ENCODE measurements at regions not wholly inside any gene's neighbourhood (a gene's known extent, or its start where the extent isn't known, plus 50 kb on each side); places are given as distances from the start of the nearest gene placed in this dataset.
"Not testable (repeated sequence)": the region's sequence is repeated elsewhere in the genome, so short reads cannot be mapped to it uniquely, and the experiment has no call there.

DNA sequence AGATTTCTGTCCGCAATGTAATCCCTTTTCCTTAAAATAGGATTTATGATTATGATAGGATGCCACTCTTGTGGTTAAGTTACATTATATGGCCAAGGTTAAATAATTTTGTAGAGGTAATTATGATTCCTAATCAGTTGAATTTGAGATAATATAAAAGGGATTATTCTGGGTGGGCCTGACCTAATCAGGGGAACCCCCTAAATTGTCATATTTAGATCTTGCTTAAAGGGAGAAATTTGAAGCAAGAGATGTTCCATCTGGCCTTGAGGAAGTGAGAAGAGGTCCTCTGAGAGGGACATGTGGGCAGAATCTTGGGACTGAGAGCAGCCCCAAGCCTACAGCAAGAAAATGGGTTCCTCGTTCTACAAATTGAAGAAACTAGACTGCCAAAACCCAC lies 1550.1 kb upstream of the TENM4 start:
- no peak for DNase-seq

DNA sequence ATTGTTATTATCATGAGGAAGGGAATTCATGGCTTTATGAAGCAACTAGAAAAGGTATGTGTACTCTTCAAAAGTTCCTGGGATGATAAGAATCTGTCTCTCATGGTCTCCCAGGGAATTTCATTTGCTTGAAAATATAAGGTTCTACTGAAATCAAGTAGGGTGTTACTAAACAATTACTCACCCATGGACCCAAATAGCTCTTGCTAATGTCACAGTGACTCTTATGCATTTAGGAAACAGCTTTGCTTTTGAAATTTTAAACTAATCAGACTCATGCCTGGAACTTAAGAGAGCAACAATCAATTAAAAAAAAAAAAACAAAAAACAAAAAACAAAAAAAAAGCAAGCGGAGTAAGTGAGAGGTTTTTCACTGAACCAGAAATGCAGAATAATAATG lies 1546.3 kb upstream of the TENM4 start:
- no peak for DNase-seq

DNA sequence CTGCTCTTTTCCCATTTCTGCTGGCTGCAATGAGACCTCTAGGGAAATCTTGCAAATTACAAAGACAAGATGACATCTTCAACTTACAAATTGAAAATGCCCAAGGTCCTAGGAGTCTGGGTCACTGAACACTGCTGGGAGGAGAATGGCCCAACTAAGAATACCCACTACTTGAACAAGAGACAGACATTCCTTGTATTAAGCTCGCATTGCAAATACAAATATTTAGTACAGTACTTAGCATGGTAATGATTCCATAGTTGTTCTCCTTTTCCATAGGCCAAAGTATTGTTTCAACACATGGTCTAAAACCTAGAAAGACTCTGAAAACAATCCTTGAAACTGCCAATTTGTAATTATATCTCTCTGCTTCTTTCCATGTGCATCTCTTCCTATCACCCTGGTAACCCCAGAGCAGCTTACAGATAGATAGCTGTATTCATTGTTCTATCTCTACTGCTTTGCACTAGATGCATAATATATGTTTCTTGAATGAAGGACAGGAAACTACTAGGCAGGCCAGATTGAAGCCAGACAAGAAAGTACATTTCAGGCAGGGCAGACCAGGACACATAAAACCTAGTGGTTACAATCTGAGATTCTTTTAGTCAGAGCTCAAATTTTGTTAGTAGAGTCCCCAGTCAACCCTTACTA lies 1545.7 kb upstream of the TENM4 start:
- no peak for DNase-seq

DNA sequence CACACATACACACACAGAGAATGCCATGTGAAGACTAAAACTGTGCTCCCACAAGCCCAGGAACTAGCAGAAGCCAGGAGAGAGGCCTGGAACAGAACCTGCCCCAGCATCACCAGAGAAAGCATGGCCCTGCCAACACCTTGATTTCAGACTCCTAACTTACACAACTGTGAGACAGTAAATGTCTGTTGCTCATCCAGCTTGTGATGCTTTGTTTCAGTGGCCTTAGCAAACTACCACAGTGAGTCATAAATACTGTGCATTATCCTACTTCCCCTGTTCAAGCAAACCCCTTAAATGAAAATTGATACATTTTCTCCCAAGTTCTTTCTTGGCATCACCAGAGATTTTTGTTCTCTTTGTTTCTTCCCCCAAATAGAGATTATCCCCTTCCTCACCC lies 1539.4 kb upstream of the TENM4 start:
- DNase-seq = no peak

DNA sequence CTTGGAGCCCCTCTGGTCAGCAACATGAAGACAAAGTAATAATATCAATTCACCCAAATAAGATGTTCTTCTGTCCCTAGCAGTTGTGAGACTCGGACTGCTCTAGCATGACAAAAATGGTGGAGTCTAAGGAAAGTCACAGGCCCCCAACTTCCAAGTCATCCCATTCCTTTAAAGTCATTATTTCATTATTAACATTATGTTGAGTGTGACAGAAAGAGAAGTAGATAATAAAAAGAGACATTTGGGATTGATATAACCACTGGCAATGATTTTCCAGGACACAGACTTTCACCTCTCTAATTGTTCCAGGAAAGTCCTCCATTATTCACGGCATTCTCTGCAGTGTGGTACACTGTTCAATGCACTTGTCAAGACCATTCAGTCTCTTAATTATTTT lies 1533.0 kb upstream of the TENM4 start:
- DNase-seq = no peak

DNA sequence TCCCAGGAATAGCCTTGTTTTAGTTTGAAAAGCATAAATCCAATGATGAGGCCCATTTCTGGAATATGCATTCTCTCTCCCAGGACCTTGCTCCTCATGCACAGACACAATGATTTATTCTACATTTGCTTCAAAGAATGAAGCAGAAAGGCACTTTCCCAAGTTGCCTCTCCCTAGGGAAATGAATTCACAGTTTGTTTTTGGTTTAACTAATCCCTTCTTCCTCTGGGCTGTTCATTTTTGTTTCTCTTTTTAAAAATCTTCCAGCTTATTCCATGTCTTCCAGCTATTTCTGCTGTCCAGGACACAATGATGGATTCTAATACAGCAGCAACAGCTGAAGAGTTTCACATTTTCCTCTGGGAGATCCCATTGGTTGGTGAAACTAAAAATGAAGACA lies 1529.2 kb upstream of the TENM4 start:
- no peak for DNase-seq

DNA sequence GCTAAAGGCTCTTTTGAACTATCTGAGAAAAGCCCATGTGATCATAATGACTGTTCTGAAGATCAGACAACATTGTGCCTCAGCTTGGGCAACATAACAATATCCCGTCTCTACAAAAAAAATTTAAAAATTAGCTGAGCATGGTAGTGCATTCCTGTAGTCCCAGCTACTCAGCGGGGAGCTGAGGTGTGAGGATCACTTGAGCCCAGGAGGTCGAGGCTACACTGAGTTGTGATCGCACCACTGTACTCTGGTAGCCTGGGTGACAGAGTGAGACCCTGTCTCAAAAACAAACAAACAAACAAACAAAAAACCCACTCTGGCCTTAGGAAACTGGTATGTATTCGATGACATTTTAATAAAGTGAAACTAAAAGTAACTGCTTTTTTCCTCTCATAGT lies 1526.8 kb upstream of the TENM4 start:
- no peak for DNase-seq

DNA sequence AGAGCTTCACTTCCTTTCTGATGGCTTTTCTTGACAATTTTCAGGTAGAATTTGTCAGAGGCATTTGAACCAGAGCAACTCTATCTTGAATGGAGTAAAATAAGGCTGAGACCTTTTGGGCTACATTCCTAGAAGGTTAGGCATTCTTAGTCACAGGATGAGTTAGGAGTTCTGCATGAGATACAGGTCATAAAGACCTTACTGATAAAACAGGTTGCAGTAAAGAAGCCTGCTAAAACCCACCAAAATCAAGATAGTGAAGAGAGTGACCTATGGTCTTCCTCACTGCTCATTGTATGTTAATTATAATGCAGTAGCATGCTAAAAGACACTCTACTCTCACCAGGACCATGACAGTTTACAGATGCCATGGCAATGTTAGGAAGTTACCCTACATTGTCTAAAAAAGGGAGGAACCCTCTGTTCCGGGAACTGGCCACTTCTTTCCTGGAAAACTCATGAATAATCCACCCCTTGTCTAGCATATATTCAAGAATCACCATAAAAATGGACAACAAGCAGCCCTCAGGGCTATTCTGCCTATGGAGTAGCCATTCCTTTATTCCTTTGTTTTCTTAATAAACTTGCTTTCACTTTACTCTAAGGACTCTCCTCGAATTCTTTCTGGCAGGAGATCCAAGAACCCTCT lies 1519.7 kb upstream of the TENM4 start:
- no peak for DNase-seq

DNA sequence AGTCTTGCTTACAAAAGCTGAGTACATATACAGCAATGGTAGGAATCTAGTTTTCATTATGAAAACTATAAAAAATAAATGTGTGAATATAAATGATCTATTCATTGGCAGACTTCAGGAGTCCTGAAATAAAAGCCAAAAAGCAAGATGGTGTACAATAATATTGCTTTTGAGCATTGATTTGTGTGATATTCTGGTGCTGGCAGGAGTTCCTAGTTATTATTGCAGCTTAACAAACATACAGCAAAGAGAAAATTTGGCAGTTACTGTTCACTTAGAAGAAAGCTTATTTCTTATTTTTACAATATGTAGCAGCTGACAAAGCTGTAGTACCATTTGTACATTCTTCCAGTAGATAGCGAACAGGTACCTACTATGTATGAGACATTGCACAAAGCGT lies 1518.9 kb upstream of the TENM4 start:
- DNase-seq = no peak

DNA sequence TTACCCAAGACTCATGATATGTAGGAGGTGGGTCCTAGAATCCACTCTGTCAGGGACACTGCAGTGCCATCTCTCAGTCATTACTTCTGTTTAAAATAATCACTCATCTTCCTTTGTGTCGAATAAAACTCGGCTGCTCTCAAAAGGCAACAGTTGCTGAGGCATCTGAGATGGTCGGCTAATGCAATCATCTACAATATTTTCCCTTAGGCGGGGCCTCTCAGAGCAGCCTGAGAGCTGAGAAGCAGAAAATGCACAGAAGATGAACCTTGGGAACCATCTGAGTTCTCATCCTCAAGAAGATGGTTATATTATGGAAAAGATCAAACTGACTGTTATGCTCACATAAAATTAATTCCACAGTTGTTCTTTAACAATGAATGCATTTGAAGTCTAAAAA lies 1518.2 kb upstream of the TENM4 start:
- no peak for DNase-seq

DNA sequence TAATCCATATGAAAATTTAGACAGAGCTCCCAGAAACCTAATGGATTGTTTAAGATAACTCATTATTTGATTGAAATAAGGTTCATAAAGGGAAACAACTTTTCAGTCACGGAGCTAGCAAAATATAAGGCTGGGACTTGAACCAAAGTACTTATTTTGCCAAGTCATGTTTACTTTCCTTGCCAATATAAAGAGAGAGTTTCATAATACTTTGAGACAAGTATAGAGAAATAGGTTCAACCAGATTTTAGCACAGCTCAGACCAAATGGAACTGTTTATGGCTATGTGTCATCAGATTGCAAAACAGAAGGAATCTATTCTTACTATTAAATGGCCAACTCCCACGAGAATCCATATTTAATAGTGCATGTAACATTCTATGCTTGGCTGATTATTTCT lies 1517.5 kb upstream of the TENM4 start:
- no peak for DNase-seq

DNA sequence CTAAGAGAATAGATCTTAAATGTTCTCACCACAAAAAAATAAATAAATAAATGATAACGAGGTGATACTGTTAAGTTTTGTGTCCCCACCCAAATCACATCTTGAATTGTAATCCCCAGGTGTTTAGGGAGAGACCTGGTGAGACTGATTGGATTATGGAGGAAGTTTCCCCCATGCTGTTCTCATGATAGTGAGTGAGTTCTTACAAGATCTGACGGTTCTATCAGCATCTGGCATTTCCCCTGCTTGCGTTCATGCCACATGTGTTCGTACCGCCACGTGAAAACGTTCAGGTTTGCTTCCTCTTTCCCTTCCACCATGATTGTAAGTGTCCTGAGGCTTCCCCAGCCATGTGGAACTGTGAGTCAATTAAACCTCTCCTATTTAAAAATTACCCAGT lies 1514.8 kb upstream of the TENM4 start:
- DNase-seq = no peak

DNA sequence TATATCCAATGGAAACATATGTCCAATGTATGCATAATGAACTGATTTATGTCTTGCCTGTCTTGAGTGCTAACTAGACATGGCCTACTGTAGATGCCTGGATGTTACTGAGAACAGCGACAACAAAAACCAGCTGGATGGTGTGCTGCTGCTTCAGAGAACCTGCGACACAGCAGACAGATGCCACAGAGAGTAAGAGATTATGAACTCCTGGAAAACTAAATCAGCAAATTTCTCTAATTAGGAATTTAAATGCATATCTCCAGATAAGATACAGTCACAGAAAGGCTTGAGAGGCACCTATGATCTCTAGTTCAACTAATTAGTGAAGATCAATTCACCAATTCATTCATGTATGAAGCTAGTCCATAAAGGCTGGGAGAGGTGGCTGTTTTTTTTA lies 1508.0 kb upstream of the TENM4 start:
- DNase-seq = no peak

DNA sequence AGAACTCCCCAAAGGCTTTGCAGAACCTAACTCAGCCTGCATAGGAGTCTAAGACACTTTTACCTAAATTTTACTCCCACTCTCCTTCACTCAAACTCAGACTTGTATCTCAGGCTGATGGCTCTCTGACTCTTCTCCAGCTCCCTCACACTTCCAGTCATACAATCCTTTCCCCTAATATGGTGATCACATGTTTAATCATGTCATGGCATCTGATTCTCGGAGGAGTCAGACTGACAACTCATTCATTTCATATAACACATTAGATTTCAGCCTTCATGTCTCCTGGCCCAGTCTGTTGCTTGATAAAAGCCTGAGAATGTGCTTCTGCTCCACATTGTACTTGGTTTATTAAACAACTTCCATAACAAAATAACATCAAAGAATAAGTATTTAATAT lies 1503.9 kb upstream of the TENM4 start:
- DNase-seq = no peak

DNA sequence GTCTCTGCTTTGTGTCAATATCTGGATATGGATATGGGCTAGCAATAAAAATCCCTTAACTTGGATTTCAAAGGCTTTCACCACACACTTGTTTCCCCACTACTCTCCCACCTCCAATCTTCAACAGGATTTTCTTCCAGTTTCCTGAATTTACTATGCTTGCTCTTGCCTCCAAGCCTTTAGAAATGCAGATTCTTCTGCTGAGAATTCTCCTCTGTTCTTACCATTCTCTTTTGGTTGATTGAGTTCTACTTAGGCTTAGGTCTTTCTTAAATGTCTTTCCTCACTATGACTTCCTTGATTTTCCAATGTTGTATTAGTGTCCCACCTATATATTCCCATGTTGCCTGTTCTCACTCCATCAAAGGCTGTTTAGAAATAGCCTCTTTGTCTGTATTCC lies 1502.4 kb upstream of the TENM4 start:
- no peak for DNase-seq

DNA sequence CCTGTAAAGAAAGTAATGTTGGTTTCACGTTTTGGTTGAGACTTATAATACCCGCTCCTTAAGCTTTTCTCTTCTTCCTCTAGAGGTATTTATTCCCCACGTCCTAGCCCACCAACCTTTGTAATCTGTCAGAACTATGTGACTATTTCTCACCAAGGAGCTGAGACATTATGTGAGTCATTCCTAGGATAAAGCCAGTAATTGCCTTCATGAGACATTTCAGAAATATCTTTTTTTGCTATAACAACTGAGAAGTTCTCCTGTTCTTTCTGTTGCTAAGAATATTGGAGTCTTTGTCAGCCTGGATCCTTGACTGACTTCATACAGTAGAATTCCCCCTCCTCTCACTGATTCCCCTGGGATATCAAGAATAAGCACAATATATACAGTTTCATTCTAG lies 1497.0 kb upstream of the TENM4 start:
- DNase-seq = no peak

DNA sequence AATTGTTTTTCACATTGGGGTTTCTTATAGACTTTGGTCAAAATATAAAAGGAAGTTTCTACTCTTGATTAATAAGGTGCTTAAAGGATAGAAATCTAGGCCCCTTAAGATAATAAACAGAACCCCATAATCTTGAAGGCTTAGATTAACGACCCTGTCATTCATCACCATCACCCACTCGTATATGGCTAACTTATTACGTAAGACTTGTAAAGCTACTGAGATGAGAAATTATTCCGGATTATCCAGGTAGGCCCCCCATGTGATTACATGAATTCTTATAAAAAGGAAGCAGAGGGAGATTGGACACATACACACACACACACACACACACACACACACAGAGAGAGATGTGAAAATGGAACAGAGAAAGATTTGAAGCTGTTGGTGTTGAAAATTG lies 1489.2 kb upstream of the TENM4 start:
- DNase-seq = no peak

DNA sequence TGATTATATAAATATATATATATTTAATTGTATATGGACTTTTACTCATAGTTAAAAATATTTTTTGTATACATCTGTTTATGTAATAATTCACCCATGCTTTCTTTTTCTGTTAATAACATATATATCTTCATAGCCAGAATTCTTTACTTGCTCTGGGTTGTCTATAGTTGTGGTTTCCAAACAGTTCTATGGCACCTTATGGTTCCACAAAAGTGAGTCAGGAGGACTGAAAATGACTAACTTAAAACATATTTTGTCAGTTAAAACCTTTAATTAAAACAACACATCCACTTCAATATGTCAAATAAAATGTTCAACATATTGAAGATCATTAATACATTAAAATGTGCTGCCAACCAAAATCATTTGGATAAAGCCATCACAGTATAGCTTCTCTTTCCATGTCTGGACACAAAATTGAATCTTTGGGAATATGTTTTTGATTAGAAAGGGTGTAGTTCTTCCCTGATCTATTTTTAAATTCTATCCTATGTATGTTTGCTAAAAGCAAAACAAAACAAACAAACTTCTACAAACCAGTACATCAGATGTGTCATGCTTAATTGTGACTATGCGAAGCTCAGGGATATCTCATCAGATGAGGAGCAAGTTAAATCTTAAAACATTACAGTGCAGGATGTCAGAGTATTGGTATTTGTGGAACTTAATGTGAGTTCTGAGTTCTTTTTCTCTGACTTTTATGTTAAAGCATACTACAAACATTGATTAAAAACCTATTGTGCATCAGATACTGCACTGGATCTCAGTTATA lies 1488.4 kb upstream of the TENM4 start:
- no peak for DNase-seq

DNA sequence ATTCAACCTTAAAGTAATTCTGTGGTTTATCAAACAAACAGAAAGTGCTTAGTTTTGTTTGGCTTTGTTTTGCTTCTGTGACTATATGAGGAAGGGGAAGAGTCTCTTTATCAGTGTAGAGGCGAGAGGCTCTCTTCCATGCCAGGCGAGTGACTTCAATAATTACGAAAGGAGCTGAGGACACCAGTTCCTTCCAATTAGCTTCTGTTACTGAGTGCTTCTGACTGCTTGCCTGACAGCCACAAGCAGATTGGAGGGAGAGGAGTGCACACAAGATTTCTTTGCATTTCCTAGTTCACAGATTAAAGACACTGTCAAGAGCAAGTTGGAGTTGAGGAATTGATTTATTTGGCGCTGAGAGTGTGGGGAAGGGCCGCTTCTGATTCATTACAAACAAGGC lies 1484.5 kb upstream of the TENM4 start:
- no peak for DNase-seq

DNA sequence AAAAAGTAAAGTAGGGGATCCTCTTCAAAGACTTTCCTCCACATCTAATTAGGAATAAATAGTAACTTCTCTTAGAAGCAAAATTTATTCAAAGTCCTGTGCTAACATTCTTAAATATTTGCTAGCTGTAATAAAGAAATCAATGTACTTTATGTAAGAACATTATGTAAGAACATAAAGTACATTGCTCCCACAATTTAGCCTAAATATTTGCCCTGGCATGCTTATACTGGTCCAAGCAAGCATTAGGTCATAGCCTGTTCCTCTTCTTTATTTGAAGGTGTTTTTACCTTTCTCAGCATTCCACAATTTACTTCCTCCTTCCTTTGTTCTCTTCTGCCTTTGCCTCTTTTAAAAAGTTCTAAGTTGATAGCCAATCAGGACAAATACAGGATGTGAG lies 1480.5 kb upstream of the TENM4 start:
- not testable (repeated sequence) for DNase-seq

DNA sequence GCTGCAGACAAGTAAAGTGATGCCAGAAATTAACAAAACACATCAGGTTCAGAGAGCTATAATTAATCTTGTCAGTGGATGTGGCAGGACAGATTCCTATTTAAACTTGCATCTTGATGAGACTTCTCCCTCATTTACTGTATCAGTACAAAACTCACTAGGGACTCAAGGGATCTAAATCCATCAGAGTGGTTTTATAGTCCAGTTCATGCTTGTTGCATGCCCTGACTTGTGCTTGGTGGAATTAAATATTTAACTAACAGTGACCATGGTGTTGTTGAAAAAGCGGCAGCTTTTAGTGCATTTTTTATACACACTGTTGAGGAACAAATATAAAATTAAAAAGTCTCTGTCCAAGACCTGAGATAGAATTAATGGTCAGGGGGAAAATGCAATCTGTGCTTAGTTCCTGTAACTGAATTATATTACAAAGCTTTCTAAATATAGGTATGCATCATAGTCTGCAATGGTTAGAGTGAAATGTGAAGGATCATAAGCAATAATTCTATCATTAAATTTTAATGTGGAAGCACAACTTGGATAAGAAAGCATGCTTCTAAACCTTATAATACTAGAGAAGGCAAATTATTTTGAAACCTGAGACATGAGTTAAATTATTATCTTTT lies 1475.5 kb upstream of the TENM4 start:
- DNase-seq = no peak

DNA sequence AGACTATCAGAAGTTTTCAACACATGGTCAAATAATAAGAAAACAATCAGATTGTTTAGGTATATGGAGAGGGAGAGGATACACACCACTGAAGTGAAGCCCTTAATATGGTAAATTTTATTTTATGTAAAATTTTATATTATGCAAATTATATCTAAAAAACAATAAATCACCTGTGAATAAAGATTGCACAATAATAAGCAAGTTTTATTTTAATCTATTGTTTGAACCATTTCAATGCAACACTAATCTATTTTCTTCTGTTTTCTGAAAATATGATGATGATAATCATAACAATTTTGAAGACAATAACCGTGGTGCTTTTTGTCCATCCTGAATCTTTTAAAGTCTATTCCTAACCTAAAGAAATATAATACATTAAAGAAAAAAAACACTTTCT lies 1473.5 kb upstream of the TENM4 start:
- no peak for DNase-seq

DNA sequence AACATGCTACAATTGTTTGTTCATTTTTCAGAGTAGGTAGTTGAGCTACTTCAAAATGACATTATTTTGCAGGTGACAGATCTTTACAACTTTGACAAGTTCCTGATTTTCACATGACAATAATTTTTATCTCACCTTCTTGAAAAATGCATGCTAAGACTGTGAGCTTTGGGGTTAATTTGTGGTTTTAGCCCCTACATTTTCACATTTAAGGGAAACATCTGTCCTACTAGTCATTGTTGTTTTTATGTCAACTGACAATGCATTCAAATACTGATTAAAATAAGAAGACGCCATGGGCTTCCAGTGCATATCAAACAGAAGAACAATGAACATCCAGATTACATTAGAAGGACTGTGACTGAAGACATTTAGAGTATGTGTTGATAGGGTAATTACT lies 1470.8 kb upstream of the TENM4 start:
- DNase-seq = no peak

DNA sequence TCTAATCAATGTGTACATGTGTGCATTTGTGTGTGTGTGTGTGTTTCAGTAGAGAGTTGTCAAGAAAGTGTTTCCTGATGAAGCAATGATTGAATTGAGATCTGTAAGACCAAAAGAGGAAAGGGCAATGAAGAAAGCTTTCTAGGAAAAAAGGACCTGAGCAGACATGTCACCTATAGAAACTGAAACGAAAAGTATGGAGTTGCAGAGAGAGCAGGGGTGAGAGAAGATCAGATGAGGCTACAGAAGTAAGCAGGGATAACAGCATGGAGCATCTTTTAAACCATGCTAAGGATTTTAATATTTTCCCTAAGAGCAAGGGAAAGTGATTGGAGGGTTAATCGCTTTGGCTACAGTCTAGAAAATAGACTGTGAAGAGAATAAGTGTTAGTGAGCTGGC lies 1459.4 kb upstream of the TENM4 start:
- no peak for DNase-seq
